ENCODE measurements at regions not wholly inside any gene's neighbourhood (a gene's known extent, or its start where the extent isn't known, plus 50 kb on each side); places are given as distances from the start of the nearest gene placed in this dataset.
"Not testable (repeated sequence)": the region's sequence is repeated elsewhere in the genome, so short reads cannot be mapped to it uniquely, and the experiment has no call there.

GRCh38 chr15:92801774-92802464 is 98.2 kb upstream of the CHD2 start:
- Histone ChIP-seq H3K27ac (ENCODE audit: low read depth, low read length) (no peak overlapping the region), H3K4me2 (ENCODE audit: low read length) (no peak overlapping the region), H3K36me3 (ENCODE audit: control insufficient read depth, low read length) (no peaks in the 10 kb centered on the region), H3K4me3 (ENCODE audit: low read length) (no peak overlapping the region), H3K9me2 (replicated peaks; ENCODE audit: control insufficient read depth, low read length) (no peaks in the 10 kb centered on the region), H3K4me1 (ENCODE audit: control insufficient read depth, low read length) (peaks cover 19% of the 10 kb centered on the region), H3F3A (ENCODE audit: control insufficient read depth, insufficient read depth) (0 out of 2 replicates have a peak, but pooled peaks cover 2% of the 10 kb centered on the region), H3K79me2 (ENCODE audit: control insufficient read depth, low read length) (no peaks in the 10 kb centered on the region; the same call in 1 of the 2 replicates), H4K20me1 (ENCODE audit: control insufficient read depth, insufficient read depth, low read depth, low read length) (no peaks in the 10 kb centered on the region), H3K27me3 (ENCODE audit: control insufficient read depth, low read length) (no peaks in the 10 kb centered on the region), H3K9me3 (ENCODE audit: control insufficient read depth, insufficient read depth, low read length) (no peaks in the 10 kb centered on the region)
- TF ChIP-seq CTCF (IDR thresholded peaks at IDR 0.05; ENCODE audit: low read depth, low read length, poor library complexity, severe bottlenecking): no peak
- no peak for TF ChIP-seq EZH2phosphoT487 (IDR thresholded peaks at IDR 0.05; ENCODE audit: borderline replicate concordance, low read length)

- Histone ChIP-seq H3K79me2 (ENCODE audit: control insufficient read depth, low read length) (peaks cover 12% of the 10 kb centered on the region), H3K9me3 (ENCODE audit: control insufficient read depth, insufficient read depth, low read length) (no peaks in the 10 kb centered on the region), H3K27ac (ENCODE audit: low read depth, low read length) (no peak overlapping the region), H3F3A (ENCODE audit: control insufficient read depth, insufficient read depth) (0 out of 2 replicates have a peak, but pooled peaks cover 2% of the 10 kb centered on the region), H3K4me1 (ENCODE audit: control insufficient read depth, low read length) (peaks cover 21% of the 10 kb centered on the region), H3K4me2 (ENCODE audit: low read length) (no peak overlapping the region), H3K4me3 (ENCODE audit: low read length) (no peak overlapping the region), H3K27me3 (ENCODE audit: control insufficient read depth, low read length) (no peaks in the 10 kb centered on the region), H3K36me3 (ENCODE audit: control insufficient read depth, low read length) (no peaks in the 10 kb centered on the region), H4K20me1 (ENCODE audit: control insufficient read depth, insufficient read depth, low read depth, low read length) (no peaks in the 10 kb centered on the region), H3K9me2 (replicated peaks; ENCODE audit: control insufficient read depth, low read length) (no peaks in the 10 kb centered on the region)
- TF ChIP-seq EZH2phosphoT487 (IDR thresholded peaks at IDR 0.05; ENCODE audit: borderline replicate concordance, low read length) (no peak), CTCF (IDR thresholded peaks at IDR 0.05; ENCODE audit: low read depth, low read length, poor library complexity, severe bottlenecking) (no peak)
These were observed 96.6 kb upstream of the CHD2 start for GRCh38 chr15:92803536-92803851.

GRCh38 chr15:92803852-92804609 is 96.1 kb upstream of the CHD2 start:
- Histone ChIP-seq H3K27me3 (ENCODE audit: control insufficient read depth, low read length) (no peaks in the 10 kb centered on the region), H3K9me3 (ENCODE audit: control insufficient read depth, insufficient read depth, low read length) (no peaks in the 10 kb centered on the region), H3K4me1 (ENCODE audit: control insufficient read depth, low read length) (peaks cover 21% of the 10 kb centered on the region), H3K9me2 (replicated peaks; ENCODE audit: control insufficient read depth, low read length) (no peaks in the 10 kb centered on the region), H3K36me3 (ENCODE audit: control insufficient read depth, low read length) (no peaks in the 10 kb centered on the region), H3K4me2 (ENCODE audit: low read length) (no peak overlapping the region), H4K20me1 (ENCODE audit: control insufficient read depth, insufficient read depth, low read depth, low read length) (no peaks in the 10 kb centered on the region), H3F3A (ENCODE audit: control insufficient read depth, insufficient read depth) (0 out of 2 replicates have a peak, but pooled peaks cover 2% of the 10 kb centered on the region), H3K79me2 (ENCODE audit: control insufficient read depth, low read length) (peaks cover 15% of the 10 kb centered on the region), H3K4me3 (ENCODE audit: low read length) (no peak overlapping the region), H3K27ac (ENCODE audit: low read depth, low read length) (no peak overlapping the region)
- TF ChIP-seq EZH2phosphoT487 (IDR thresholded peaks at IDR 0.05; ENCODE audit: borderline replicate concordance, low read length): no peak

- not testable (repeated sequence) for H3K9me3 ChIP-seq (ENCODE audit: control insufficient read depth, insufficient read depth, low read length); H3K27ac ChIP-seq (ENCODE audit: low read depth, low read length)
These were observed 95.6 kb upstream of the CHD2 start for GRCh38 chr15:92804610-92804936.

More at GRCh38 chr15:92804610-92804936, 95.6 kb upstream of the CHD2 start:
- not testable (repeated sequence) for H3K4me2 ChIP-seq (ENCODE audit: low read length); H4K20me1 ChIP-seq (ENCODE audit: control insufficient read depth, insufficient read depth, low read depth, low read length); H3K36me3 ChIP-seq (ENCODE audit: control insufficient read depth, low read length); H3K4me3 ChIP-seq (ENCODE audit: low read length); H3K9me2 ChIP-seq (replicated peaks; ENCODE audit: control insufficient read depth, low read length); H3K27me3 ChIP-seq (ENCODE audit: control insufficient read depth, low read length); H3F3A ChIP-seq (ENCODE audit: control insufficient read depth, insufficient read depth)
- Histone ChIP-seq H3K4me1 (ENCODE audit: control insufficient read depth, low read length) (peaks cover 21% of the 10 kb centered on the region), H3K79me2 (ENCODE audit: control insufficient read depth, low read length) (peaks cover 15% of the 10 kb centered on the region)

All from DOHH2 (cell line).